CD4-positive, alpha-beta T cell treated with Interleukin-6 for 4 hours (primary cell): ENCODE measurements at regions not wholly inside any gene's neighbourhood (a gene's known extent, or its start where the extent isn't known, plus 50 kb on each side); places are given as distances from the start of the nearest gene placed in this dataset.

Experiments used
- DNase-seq: peaks from one replicate; pipeline ENCODE4 v3.0.0-alpha.2; 2020; ENCODE audit warnings: mixed read lengths

- no peak for DNase-seq
These were observed 456.1 kb downstream of the PSAT1 start for GRCh38 chr9:78753039-78753438.

- DNase-seq: no peak
These were observed 460.0 kb downstream of the PSAT1 start for GRCh38 chr9:78756813-78757510.

- DNase-seq: no peak
These were observed 466.5 kb downstream of the PSAT1 start for GRCh38 chr9:78763424-78763823.

GRCh38 chr9:78765861-78766260 is 468.9 kb downstream of the PSAT1 start:
- no peak for DNase-seq

- no peak for DNase-seq
These were observed 470.6 kb downstream of the PSAT1 start for GRCh38 chr9:78767490-78767889.

- no peak for DNase-seq
These were observed 472.8 kb downstream of the PSAT1 start for GRCh38 chr9:78769690-78770089.

- DNase-seq: no peak
These were observed 478.3 kb downstream of the PSAT1 start for GRCh38 chr9:78775211-78775610.

- no peak for DNase-seq
These were observed 478.9 kb downstream of the PSAT1 start for GRCh38 chr9:78775696-78776295.

- no peak for DNase-seq
These were observed 480.8 kb downstream of the PSAT1 start for GRCh38 chr9:78777747-78778146.

GRCh38 chr9:78778318-78778717 is 481.4 kb downstream of the PSAT1 start:
- no peak for DNase-seq

- no peak for DNase-seq
These were observed 482.0 kb downstream of the PSAT1 start for GRCh38 chr9:78778861-78779374.

- DNase-seq: no peak
These were observed 484.8 kb downstream of the PSAT1 start for GRCh38 chr9:78781681-78782080.

- DNase-seq: no peak
These were observed 485.3 kb downstream of the PSAT1 start for GRCh38 chr9:78782234-78782633.

- DNase-seq: no peak
These were observed 485.9 kb downstream of the PSAT1 start for GRCh38 chr9:78782858-78783257.

- DNase-seq: no peak
These were observed 486.8 kb downstream of the PSAT1 start for GRCh38 chr9:78783743-78784142.

- DNase-seq: no peak
These were observed 489.9 kb downstream of the PSAT1 start for GRCh38 chr9:78786794-78787193.

- no peak for DNase-seq
These were observed 491.2 kb downstream of the PSAT1 start for GRCh38 chr9:78788101-78788500.

GRCh38 chr9:78791779-78792178 is 494.9 kb downstream of the PSAT1 start:
- no peak for DNase-seq

- no peak for DNase-seq
These were observed 495.8 kb downstream of the PSAT1 start for GRCh38 chr9:78792745-78793144.

GRCh38 chr9:78805771-78806170 is 508.8 kb downstream of the PSAT1 start:
- no peak for DNase-seq

- no peak for DNase-seq
These were observed 509.7 kb downstream of the PSAT1 start for GRCh38 chr9:78806492-78807160.

- no peak for DNase-seq
These were observed 510.4 kb downstream of the PSAT1 start for GRCh38 chr9:78807286-78807685.

- no peak for DNase-seq
These were observed 511.1 kb downstream of the PSAT1 start for GRCh38 chr9:78808048-78808447.
